Astrocyte (in vitro differentiated cells and primary cell): ENCODE measurements at regions not wholly inside any gene's neighbourhood (a gene's known extent, or its start where the extent isn't known, plus 50 kb on each side); places are given as distances from the start of the nearest gene placed in this dataset.

Experiments used
- EZH2 ChIP-seq: IDR thresholded peaks from 2 replicates; pipeline ENCODE4 v1.6.1; 2012; ENCODE audit warnings: mild to moderate bottlenecking, low read length, inconsistent platforms; ENCODE audit not compliant: insufficient read depth
- TF ChIP-seq, protein P1 (sequence below): IDR thresholded peaks from 2 replicates; pipeline ENCODE4 v1.5.1; 2011; ENCODE audit warnings: low read depth, mild to moderate bottlenecking, inconsistent platforms, low read length, moderate library complexity; ENCODE audit not compliant: insufficient read depth

GRCh38 chr15:69760258-69760845 is 307.7 kb downstream of the RPLP1 start:
- TF ChIP-seq, protein P1, sequence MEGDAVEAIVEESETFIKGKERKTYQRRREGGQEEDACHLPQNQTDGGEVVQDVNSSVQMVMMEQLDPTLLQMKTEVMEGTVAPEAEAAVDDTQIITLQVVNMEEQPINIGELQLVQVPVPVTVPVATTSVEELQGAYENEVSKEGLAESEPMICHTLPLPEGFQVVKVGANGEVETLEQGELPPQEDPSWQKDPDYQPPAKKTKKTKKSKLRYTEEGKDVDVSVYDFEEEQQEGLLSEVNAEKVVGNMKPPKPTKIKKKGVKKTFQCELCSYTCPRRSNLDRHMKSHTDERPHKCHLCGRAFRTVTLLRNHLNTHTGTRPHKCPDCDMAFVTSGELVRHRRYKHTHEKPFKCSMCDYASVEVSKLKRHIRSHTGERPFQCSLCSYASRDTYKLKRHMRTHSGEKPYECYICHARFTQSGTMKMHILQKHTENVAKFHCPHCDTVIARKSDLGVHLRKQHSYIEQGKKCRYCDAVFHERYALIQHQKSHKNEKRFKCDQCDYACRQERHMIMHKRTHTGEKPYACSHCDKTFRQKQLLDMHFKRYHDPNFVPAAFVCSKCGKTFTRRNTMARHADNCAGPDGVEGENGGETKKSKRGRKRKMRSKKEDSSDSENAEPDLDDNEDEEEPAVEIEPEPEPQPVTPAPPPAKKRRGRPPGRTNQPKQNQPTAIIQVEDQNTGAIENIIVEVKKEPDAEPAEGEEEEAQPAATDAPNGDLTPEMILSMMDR, result no peak
- TF ChIP-seq EZH2, result no peak
